OCI-LY1 (cell line): ENCODE measurements at regions not wholly inside any gene's neighbourhood (a gene's known extent, or its start where the extent isn't known, plus 50 kb on each side); places are given as distances from the start of the nearest gene placed in this dataset.

Source experiments
- EZH2 ChIP-seq: fragments of 200-600 bp; sonication (generic), shearing (Covaris generic); IDR thresholded peaks from 2 replicates; pipeline ENCODE4 v1.8.0; 2017; ENCODE audit warnings: borderline replicate concordance, mixed run types, mild to moderate bottlenecking, antibody characterized with exemption, low read length, moderate library complexity, mixed read lengths
- TF ChIP-seq, protein P1 (sequence below): fragments of 200-600 bp; sonication (generic), shearing (Covaris generic); IDR thresholded peaks from 2 replicates; pipeline ENCODE4 v1.5.1; 2017; ENCODE audit warnings: mild to moderate bottlenecking, antibody characterized with exemption, low read length, moderate library complexity, mixed read lengths

GRCh38 chr12:112665958-112666357 is 125.6 kb upstream of the RPH3A start:
- TF ChIP-seq, protein P1, sequence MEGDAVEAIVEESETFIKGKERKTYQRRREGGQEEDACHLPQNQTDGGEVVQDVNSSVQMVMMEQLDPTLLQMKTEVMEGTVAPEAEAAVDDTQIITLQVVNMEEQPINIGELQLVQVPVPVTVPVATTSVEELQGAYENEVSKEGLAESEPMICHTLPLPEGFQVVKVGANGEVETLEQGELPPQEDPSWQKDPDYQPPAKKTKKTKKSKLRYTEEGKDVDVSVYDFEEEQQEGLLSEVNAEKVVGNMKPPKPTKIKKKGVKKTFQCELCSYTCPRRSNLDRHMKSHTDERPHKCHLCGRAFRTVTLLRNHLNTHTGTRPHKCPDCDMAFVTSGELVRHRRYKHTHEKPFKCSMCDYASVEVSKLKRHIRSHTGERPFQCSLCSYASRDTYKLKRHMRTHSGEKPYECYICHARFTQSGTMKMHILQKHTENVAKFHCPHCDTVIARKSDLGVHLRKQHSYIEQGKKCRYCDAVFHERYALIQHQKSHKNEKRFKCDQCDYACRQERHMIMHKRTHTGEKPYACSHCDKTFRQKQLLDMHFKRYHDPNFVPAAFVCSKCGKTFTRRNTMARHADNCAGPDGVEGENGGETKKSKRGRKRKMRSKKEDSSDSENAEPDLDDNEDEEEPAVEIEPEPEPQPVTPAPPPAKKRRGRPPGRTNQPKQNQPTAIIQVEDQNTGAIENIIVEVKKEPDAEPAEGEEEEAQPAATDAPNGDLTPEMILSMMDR = no peak
- no peak for TF ChIP-seq EZH2
